ENCODE measurements at regions not wholly inside any gene's neighbourhood (a gene's known extent, or its start where the extent isn't known, plus 50 kb on each side); places are given as distances from the start of the nearest gene placed in this dataset.

- ATAC-seq (no peak), DNase-seq (no peak)
- Histone ChIP-seq H3K9me3 (no peaks in the 10 kb centered on the region), H3K4me1 (peaks cover 0 to 6% (median 0%) of the 10 kb centered on the region in 9 donors), H3K27me3 (no peaks in the 10 kb centered on the region), H3K36me3 (no peaks in the 10 kb centered on the region), H3K4me3 (no peak overlapping the region), H3K27ac (no peak overlapping the region)
- intact Hi-C loops (cut with DNase I) = no loop called here
- TF ChIP-seq CTCF (IDR thresholded peaks at IDR 0.05) = no peak
Measured at GRCh38 chr6:113293423-113293740, 563.8 kb upstream of the MARCKS start.

GRCh38 chr6:113299531-113299930 is 557.6 kb upstream of the MARCKS start:
- no peak for TF ChIP-seq CTCF (IDR thresholded peaks at IDR 0.05)
- Histone ChIP-seq H3K27me3 (no peaks in the 10 kb centered on the region), H3K9me3 (no peaks in the 10 kb centered on the region), H3K4me3 (no peak overlapping the region), H3K36me3 (no peaks in the 10 kb centered on the region), H3K27ac (no peak overlapping the region), H3K4me1 (no peaks in the 10 kb centered on the region)
- ATAC-seq (no peak), DNase-seq (peak in 1 of 2 donors; percentile 14)
- intact Hi-C loops (cut with DNase I) = no loop called here

DNA sequence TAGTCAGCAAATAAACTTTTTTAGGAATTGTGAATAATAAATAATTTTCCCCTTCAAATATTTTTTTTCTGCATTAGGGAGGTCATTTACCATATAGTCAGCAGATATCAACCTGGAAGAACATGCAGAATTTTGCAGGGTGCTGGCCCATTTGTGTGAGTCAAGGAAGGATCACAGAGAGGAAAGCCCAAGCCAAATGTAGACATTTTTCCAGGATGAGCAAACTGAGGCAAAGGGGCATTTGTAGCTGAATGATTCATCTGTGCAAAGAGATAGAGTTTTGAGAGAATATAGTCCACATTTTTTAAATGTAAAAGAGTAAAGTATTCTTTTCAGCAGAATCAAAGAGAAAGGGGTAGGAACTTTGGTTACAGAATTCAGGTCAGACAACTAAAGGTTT is 555.5 kb upstream of the MARCKS start:
- no peak overlapping the region for H3K27ac ChIP-seq
- H3K9me3 ChIP-seq = no peaks in the 10 kb centered on the region
- H3K27me3 ChIP-seq = no peaks in the 10 kb centered on the region
- intact Hi-C loops (cut with DNase I) = loop anchor here in 3 of 10 donors (10.0 kb wide), 2 partner anchors 553 to 603 kb away; partner anchors contain the start of gene MARCKS (in 2 of the 3)
- H3K4me1 ChIP-seq = no peaks in the 10 kb centered on the region
- H3K36me3 ChIP-seq = no peaks in the 10 kb centered on the region
- ATAC-seq = no peak
- H3K4me3 ChIP-seq = no peak overlapping the region
- TF ChIP-seq CTCF (IDR thresholded peaks at IDR 0.05) = no peak
- DNase-seq = no peak

GRCh38 chr6:113304116-113304515 is 553.0 kb upstream of the MARCKS start:
- Histone ChIP-seq H3K4me1 (no peaks in the 10 kb centered on the region), H3K36me3 (no peaks in the 10 kb centered on the region), H3K27ac (no peak overlapping the region), H3K4me3 (no peak overlapping the region), H3K27me3 (no peaks in the 10 kb centered on the region), H3K9me3 (no peaks in the 10 kb centered on the region)
- no peak for DNase-seq
- no peak for TF ChIP-seq CTCF (IDR thresholded peaks at IDR 0.05)
- intact Hi-C loops (cut with DNase I) = loop anchor here in 3 of 10 donors (10.0 kb wide), 2 partner anchors 551 to 601 kb away; partner anchors contain the start of gene MARCKS (in 2 of the 3)
- no peak for ATAC-seq
- 59 to 99% methylated on average over 1 of the region's 1 CpG for WGBS, 2 donors
